ENCODE measurements at regions not wholly inside any gene's neighbourhood (a gene's known extent, or its start where the extent isn't known, plus 50 kb on each side); places are given as distances from the start of the nearest gene placed in this dataset.

GRCh38 chr4:133775881-133776280 lies 425.7 kb downstream of the PABPC4L start:
- TF ChIP-seq CTCF (IDR thresholded peaks at IDR 0.05 in 4 of 5, conservative IDR thresholded peaks at IDR 0.05 in 1 of 5): no peak
- no peak for TF ChIP-seq POLR2A (IDR thresholded peaks at IDR 0.05)
